A549 (cell line): ENCODE measurements at regions not wholly inside any gene's neighbourhood (a gene's known extent, or its start where the extent isn't known, plus 50 kb on each side); places are given as distances from the start of the nearest gene placed in this dataset.

ENCODE experiments used
- ATAC-seq, 2 experiments: fragments of 200-7000 bp in 1 of 2; fragments of >200 bp in 1 of 2; cut with Nextera tagmentation in 1 of 2; cut with Tn5 transposase in 1 of 2; 3 replicates each; pipeline versions ENCODE4 v1.8.0 to v1.9.1; 2018 to 2020; ENCODE audit warnings: mild to moderate bottlenecking in 1 of 2, moderate library complexity in 1 of 2
- CTCF ChIA-PET: fragments of 300-600 bp; sonication (Branson Sonifier 250); formaldehyde crosslinking; extraction: SDS; loops from one replicate; lab custom pipeline; 2021; ENCODE audit warnings: antibody characterized with exemption, inconsistent platforms; lab: Yijun Ruan, JAX
- POLR2A ChIA-PET: fragments of 350-600 bp; formaldehyde crosslinking; extraction: SDS; loops from one replicate; lab custom pipeline; 2021; ENCODE audit warnings: antibody characterized with exemption, inconsistent platforms; lab: Yijun Ruan, JAX
- DNase-seq, 2 experiments: peaks; one replicate each; pipeline versions ENCODE4 v3.0.0 to v3.0.0-alpha.2; 2011 to 2016; ENCODE audit warnings: low read depth in 1 of 2, low spot score in 1 of 2
- FAIRE-seq: peaks from 2 replicates; lab custom pipeline; 2011; peaks lifted over from hg19 to GRCh38; lab: Jason Lieb, UNC
- H3K27ac ChIP-seq, 2 experiments: fragments of >200 bp; sonication (Bioruptor Twin); formaldehyde crosslinking; 3 replicates each; pipeline ENCODE4 v1.5.1; 2016 to 2017
- H3K4me1 ChIP-seq: fragments of >200 bp; sonication (Bioruptor Twin); formaldehyde crosslinking; 3 replicates; pipeline ENCODE4 v1.6.1; 2016
- H3K4me2 ChIP-seq: fragments of >200 bp; sonication (Bioruptor Twin); formaldehyde crosslinking; 3 replicates; pipeline ENCODE4 v1.6.1; 2016
- H3K4me3 ChIP-seq: fragments of >200 bp; sonication (Bioruptor Twin); formaldehyde crosslinking; 3 replicates; pipeline ENCODE4 v1.5.1; 2016
- H3K9me3 ChIP-seq: fragments of >200 bp; sonication (Bioruptor Twin); formaldehyde crosslinking; 3 replicates; pipeline ENCODE4 v1.6.1; 2016
- BHLHE40 ChIP-seq: IDR thresholded peaks from 2 replicates; pipeline ENCODE4 v1.6.1; 2012; ENCODE audit warnings: low read depth, low read length, inconsistent platforms
- CHD4 ChIP-seq: fragments of 200-600 bp; sonication (generic); IDR thresholded peaks from 2 replicates; pipeline ENCODE4 v1.6.1; 2016; ENCODE audit warnings: antibody characterized with exemption, mild to moderate bottlenecking, borderline replicate concordance
- EP300 ChIP-seq, 2 experiments: fragments of >200 bp; sonication (Bioruptor Twin); formaldehyde crosslinking; IDR thresholded peaks; 2 replicates in 1 of 2; 3 replicates in 1 of 2; pipeline ENCODE4 v1.6.1; 2016 to 2017
- GATA3 ChIP-seq: IDR thresholded peaks from 2 replicates; pipeline ENCODE4 v1.6.1; 2012; ENCODE audit warnings: borderline replicate concordance
- HOXB5 ChIP-seq: fragments of 250-450 bp; sonication (Bioruptor Pico); IDR thresholded peaks from 2 replicates; pipeline ENCODE4 v1.5.0; 2020; ENCODE audit warnings: mild to moderate bottlenecking, moderate library complexity
- JUNB ChIP-seq: fragments of >200 bp; sonication (Bioruptor Twin); formaldehyde crosslinking; IDR thresholded peaks from 2 replicates; pipeline ENCODE4 v1.6.1; 2016
- MAFK ChIP-seq: fragments of 450-650 bp; IDR thresholded peaks from 2 replicates; pipeline ENCODE4 v1.6.1; 2014; ENCODE audit not compliant: partially characterized antibody
- MAZ ChIP-seq: fragments of 150-350 bp; IDR thresholded peaks from 2 replicates; pipeline ENCODE4 v1.6.1; 2014; ENCODE audit warnings: antibody characterized with exemption, low read depth, low read length, borderline replicate concordance
- NFE2L2 ChIP-seq: fragments of 150-350 bp; conservative IDR thresholded peaks from 2 replicates; pipeline ENCODE4 v1.6.1; 2014; ENCODE audit warnings: low read length
- NR3C1 ChIP-seq: fragments of >200 bp; sonication (Bioruptor Twin); formaldehyde crosslinking; IDR thresholded peaks from 3 replicates; pipeline ENCODE4 v1.6.1; 2017
- RAD21 ChIP-seq, 2 experiments: fragments of >200 bp in 1 of 2; sonication (Bioruptor Twin) in 1 of 2; formaldehyde crosslinking in 1 of 2; IDR thresholded peaks in 1 of 2; conservative IDR thresholded peaks in 1 of 2; 2 replicates in 1 of 2; 3 replicates in 1 of 2; pipeline ENCODE4 v1.6.1; 2012 to 2018; ENCODE audit warnings: inconsistent platforms in 1 of 2
- RCOR1 ChIP-seq: fragments of 150-350 bp; IDR thresholded peaks from 2 replicates; pipeline ENCODE4 v1.6.1; 2014; ENCODE audit warnings: antibody characterized with exemption, low read length, low read depth
- RFX5 ChIP-seq: fragments of 450-650 bp; IDR thresholded peaks from 2 replicates; pipeline ENCODE4 v1.7.1; 2014; ENCODE audit warnings: antibody characterized with exemption, mild to moderate bottlenecking, moderate library complexity
- TFCP2L1 ChIP-seq: fragments of 250-450 bp; sonication (Bioruptor Pico); IDR thresholded peaks from 2 replicates; pipeline ENCODE4 v1.5.0; 2021; ENCODE audit warnings: mild to moderate bottlenecking
- TP53 ChIP-seq: fragments of 250-450 bp; sonication (Bioruptor Pico); IDR thresholded peaks from 2 replicates; pipeline ENCODE4 v1.5.0; 2021; ENCODE audit warnings: mild to moderate bottlenecking, moderate library complexity
- ZC3H11A ChIP-seq: fragments of 450-650 bp; IDR thresholded peaks from 2 replicates; pipeline ENCODE4 v1.6.1; 2014; ENCODE audit warnings: antibody characterized with exemption, mild to moderate bottlenecking
- WGBS: methylation state at CpG from one replicate; pipeline ENCODE4 v1.1.6; 2017; ENCODE audit errors: missing lambda C conversion rate; 5-methylcytosine and 5-hydroxymethylcytosine counted together
- TF ChIP-seq, protein P1 (sequence below): fragments of 200-600 bp; sonication (generic); IDR thresholded peaks from 2 replicates; pipeline ENCODE4 v1.6.1; 2016; ENCODE audit warnings: antibody characterized with exemption, mild to moderate bottlenecking, moderate library complexity
- TF ChIP-seq, protein P2 (sequence below): IDR thresholded peaks from 2 replicates; pipeline ENCODE4 v1.6.1; 2012
- TF ChIP-seq, protein P3 (sequence below): fragments of >200 bp; sonication (Bioruptor Twin); formaldehyde crosslinking; IDR thresholded peaks from 3 replicates; pipeline ENCODE4 v1.6.1; 2016
- TF ChIP-seq, protein P4 (sequence below): IDR thresholded peaks from 2 replicates; pipeline ENCODE4 v1.6.1; 2012; ENCODE audit warnings: low read depth, borderline replicate concordance
- TF ChIP-seq, protein P5 (sequence below): fragments of >200 bp; sonication (Bioruptor Twin); formaldehyde crosslinking; IDR thresholded peaks from 3 replicates; pipeline ENCODE4 v1.5.1; 2016
- TF ChIP-seq, protein P6 (sequence below): fragments of 450-650 bp; IDR thresholded peaks from 2 replicates; pipeline ENCODE4 v1.6.1; 2014; ENCODE audit warnings: antibody characterized with exemption

DNA sequence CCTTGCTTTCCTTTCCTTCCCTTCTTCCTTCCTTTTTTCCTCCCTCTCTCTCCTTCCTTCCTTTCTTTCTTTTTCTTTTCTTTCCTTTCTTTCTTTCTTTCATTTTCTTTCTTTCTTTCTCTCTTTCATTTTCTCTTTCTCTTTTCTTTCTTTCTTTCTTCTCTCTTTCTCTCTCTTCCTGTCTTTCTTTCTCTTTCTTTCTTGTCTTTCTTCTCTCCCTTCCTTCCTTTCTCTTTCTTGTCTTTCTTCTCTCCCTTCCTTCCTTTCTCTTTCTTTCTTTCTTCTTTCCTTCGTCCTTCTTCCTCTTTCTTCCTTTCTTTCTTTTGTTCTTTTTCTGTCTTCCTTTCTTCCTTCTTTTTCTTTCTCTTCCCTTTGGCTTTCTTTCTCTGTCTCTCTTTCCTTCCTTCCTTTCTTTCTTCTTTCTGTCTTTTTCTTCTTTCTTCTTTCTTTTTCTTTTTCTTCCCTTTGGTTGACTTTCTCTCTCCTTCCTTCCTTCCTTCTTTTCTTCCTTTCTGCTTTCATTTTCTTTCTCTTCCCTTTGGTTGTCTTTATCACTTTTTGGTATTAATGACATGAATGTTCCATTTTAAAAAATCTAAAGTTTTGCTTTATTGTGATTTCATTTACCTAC lies 496.4 kb upstream of the CBLB start:
- no peak overlapping the region for H3K27ac ChIP-seq
- H3K4me3 ChIP-seq: no peak overlapping the region
- H3K4me2 ChIP-seq: no peak overlapping the region
- no peaks in the 10 kb centered on the region for H3K4me1 ChIP-seq
- TF ChIP-seq MAFK (no peak), GATA3 (no peak), RFX5 (no peak), TFCP2L1 (CRISPR knock-in tag) (no peak)
- TF ChIP-seq, protein P1, sequence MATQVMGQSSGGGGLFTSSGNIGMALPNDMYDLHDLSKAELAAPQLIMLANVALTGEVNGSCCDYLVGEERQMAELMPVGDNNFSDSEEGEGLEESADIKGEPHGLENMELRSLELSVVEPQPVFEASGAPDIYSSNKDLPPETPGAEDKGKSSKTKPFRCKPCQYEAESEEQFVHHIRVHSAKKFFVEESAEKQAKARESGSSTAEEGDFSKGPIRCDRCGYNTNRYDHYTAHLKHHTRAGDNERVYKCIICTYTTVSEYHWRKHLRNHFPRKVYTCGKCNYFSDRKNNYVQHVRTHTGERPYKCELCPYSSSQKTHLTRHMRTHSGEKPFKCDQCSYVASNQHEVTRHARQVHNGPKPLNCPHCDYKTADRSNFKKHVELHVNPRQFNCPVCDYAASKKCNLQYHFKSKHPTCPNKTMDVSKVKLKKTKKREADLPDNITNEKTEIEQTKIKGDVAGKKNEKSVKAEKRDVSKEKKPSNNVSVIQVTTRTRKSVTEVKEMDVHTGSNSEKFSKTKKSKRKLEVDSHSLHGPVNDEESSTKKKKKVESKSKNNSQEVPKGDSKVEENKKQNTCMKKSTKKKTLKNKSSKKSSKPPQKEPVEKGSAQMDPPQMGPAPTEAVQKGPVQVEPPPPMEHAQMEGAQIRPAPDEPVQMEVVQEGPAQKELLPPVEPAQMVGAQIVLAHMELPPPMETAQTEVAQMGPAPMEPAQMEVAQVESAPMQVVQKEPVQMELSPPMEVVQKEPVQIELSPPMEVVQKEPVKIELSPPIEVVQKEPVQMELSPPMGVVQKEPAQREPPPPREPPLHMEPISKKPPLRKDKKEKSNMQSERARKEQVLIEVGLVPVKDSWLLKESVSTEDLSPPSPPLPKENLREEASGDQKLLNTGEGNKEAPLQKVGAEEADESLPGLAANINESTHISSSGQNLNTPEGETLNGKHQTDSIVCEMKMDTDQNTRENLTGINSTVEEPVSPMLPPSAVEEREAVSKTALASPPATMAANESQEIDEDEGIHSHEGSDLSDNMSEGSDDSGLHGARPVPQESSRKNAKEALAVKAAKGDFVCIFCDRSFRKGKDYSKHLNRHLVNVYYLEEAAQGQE: no peak
- TF ChIP-seq, protein P2, sequence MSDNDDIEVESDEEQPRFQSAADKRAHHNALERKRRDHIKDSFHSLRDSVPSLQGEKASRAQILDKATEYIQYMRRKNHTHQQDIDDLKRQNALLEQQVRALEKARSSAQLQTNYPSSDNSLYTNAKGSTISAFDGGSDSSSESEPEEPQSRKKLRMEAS: no peak
- TF ChIP-seq, all 56 proteins: peak for 0
- DNase-seq: no peak
- no peaks in the 10 kb centered on the region for H3K9me3 ChIP-seq
- ChIA-PET CTCF (no interaction called here), POLR2A (no interaction called here)
- no peak for FAIRE-seq
- WGBS: 67% methylated on average over 1 of the region's 1 CpG
- no peak for ATAC-seq

DNA sequence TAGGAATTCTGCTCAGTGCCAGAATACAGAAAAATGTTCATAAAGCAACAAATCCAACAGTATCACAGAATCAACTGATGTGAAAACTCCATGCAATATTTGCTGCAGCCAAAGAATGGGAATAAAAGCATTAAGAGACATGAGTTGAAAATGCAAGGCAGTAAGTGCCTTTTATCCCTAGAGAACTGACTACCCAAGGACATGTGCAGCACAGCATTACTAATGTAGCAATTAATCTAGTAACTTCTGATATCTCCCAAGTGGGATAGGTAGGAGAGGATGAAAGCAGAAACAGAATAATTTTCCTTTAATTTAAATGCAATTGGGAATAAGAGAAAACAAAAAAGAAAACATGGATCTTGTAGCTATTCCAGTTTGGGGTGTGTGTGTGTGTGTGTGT lies 497.5 kb upstream of the CBLB start:
- H3K4me3 ChIP-seq: no peak overlapping the region
- no peaks in the 10 kb centered on the region for H3K9me3 ChIP-seq
- DNase-seq (no peak), ATAC-seq (no peak), FAIRE-seq (no peak)
- ChIA-PET POLR2A (no interaction called here), CTCF (no interaction called here)
- no peak overlapping the region for H3K27ac ChIP-seq
- no peaks in the 10 kb centered on the region for H3K4me1 ChIP-seq
- TF ChIP-seq, protein P2: no peak
- TF ChIP-seq, protein P3, sequence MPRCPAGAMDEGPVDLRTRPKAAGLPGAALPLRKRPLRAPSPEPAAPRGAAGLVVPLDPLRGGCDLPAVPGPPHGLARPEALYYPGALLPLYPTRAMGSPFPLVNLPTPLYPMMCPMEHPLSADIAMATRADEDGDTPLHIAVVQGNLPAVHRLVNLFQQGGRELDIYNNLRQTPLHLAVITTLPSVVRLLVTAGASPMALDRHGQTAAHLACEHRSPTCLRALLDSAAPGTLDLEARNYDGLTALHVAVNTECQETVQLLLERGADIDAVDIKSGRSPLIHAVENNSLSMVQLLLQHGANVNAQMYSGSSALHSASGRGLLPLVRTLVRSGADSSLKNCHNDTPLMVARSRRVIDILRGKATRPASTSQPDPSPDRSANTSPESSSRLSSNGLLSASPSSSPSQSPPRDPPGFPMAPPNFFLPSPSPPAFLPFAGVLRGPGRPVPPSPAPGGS: no peak
- TF ChIP-seq CHD4 (no peak), MAZ (no peak), RAD21 (conservative IDR thresholded peaks at IDR 0.05 in 1 of 2, IDR thresholded peaks at IDR 0.05 in 1 of 2) (no peak), BHLHE40 (no peak), NR3C1 (no peak), TP53 (CRISPR knock-in tag) (no peak), NFE2L2 (no peak), TFCP2L1 (CRISPR knock-in tag) (no peak), HOXB5 (CRISPR knock-in tag) (no peak), GATA3 (no peak), RCOR1 (no peak), ZC3H11A (no peak), EP300 (IDR thresholded peaks at IDR 0.05) (no peak), JUNB (no peak)
- TF ChIP-seq, protein P4, sequence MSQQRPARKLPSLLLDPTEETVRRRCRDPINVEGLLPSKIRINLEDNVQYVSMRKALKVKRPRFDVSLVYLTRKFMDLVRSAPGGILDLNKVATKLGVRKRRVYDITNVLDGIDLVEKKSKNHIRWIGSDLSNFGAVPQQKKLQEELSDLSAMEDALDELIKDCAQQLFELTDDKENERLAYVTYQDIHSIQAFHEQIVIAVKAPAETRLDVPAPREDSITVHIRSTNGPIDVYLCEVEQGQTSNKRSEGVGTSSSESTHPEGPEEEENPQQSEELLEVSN: no peak
- TF ChIP-seq, protein P5, sequence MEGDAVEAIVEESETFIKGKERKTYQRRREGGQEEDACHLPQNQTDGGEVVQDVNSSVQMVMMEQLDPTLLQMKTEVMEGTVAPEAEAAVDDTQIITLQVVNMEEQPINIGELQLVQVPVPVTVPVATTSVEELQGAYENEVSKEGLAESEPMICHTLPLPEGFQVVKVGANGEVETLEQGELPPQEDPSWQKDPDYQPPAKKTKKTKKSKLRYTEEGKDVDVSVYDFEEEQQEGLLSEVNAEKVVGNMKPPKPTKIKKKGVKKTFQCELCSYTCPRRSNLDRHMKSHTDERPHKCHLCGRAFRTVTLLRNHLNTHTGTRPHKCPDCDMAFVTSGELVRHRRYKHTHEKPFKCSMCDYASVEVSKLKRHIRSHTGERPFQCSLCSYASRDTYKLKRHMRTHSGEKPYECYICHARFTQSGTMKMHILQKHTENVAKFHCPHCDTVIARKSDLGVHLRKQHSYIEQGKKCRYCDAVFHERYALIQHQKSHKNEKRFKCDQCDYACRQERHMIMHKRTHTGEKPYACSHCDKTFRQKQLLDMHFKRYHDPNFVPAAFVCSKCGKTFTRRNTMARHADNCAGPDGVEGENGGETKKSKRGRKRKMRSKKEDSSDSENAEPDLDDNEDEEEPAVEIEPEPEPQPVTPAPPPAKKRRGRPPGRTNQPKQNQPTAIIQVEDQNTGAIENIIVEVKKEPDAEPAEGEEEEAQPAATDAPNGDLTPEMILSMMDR: no peak
- TF ChIP-seq, protein P6, sequence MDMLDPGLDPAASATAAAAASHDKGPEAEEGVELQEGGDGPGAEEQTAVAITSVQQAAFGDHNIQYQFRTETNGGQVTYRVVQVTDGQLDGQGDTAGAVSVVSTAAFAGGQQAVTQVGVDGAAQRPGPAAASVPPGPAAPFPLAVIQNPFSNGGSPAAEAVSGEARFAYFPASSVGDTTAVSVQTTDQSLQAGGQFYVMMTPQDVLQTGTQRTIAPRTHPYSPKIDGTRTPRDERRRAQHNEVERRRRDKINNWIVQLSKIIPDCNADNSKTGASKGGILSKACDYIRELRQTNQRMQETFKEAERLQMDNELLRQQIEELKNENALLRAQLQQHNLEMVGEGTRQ: no peak
- no peak overlapping the region for H3K4me2 ChIP-seq
